ENCODE measurements at regions not wholly inside any gene's neighbourhood (a gene's known extent, or its start where the extent isn't known, plus 50 kb on each side); places are given as distances from the start of the nearest gene placed in this dataset.

DNA sequence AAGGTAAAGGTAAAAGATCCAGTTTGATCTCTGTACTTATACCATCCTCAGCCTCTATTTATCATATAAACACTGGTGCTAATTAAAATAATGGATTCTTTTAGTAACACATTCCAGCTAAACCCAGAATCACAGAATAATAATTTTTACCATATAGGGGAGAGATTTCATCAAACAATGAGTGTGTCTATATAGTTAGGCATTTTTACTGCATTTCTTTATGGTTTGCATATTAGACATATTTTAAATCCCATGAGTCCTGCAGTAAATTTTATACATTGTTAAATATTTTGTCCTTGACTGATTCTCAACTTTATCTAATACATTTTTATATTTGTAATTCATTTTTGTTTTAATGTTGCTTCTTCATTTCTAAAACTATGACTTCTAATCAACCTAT is 323.7 kb upstream of the AGTR1 start:
- Histone ChIP-seq H2BK15ac (ENCODE audit: low read depth, low read length) (no peak overlapping the region), H3K14ac (replicated peaks; ENCODE audit: low read depth, low read length) (no peak overlapping the region), H2AK5ac (ENCODE audit: low read depth, low read length) (no peak overlapping the region), H2BK20ac (ENCODE audit: low read depth, low read length) (no peak overlapping the region), H3K9ac (ENCODE audit: low read depth, low read length) (no peak overlapping the region), H2AFZ (replicated peaks; ENCODE audit: low read length, poor library complexity) (no peak overlapping the region), H3K9me3 (ENCODE audit: control insufficient read depth, insufficient read depth, low read length) (no peaks in the 10 kb centered on the region), H4K20me1 (ENCODE audit: insufficient read depth, low read length) (no peaks in the 10 kb centered on the region), H4K8ac (ENCODE audit: low read depth in 2 of 2, low read length in 2 of 2) (no peak overlapping the region), H3K4me3 (ENCODE audit: insufficient read depth, low read depth, low read length) (no peak overlapping the region), H2BK5ac (ENCODE audit: low read depth, low read length, poor library complexity, severe bottlenecking) (no peak overlapping the region), H4K5ac (ENCODE audit: low read depth, low read length) (no peak overlapping the region), H3K4me1 (ENCODE audit: control insufficient read depth, insufficient read depth, low read length) (no peaks in the 10 kb centered on the region), H3K9me1 (ENCODE audit: insufficient read depth, low read length) (no peaks in the 10 kb centered on the region), H4K91ac (ENCODE audit: insufficient read depth, low read depth, low read length) (no peak overlapping the region), H3K27ac (ENCODE audit: insufficient read depth, low read length) (no peak overlapping the region), H3K4ac (ENCODE audit: low read depth, low read length) (no peak overlapping the region), H3K23ac (ENCODE audit: low read depth, low read length) (no peak overlapping the region), H3K36me3 (ENCODE audit: control insufficient read depth, insufficient read depth, low read length) (no peaks in the 10 kb centered on the region), H3K79me1 (ENCODE audit: low read depth in 1 of 2, low read length in 2 of 2) (no peaks in the 10 kb centered on the region), H3K18ac (ENCODE audit: low read depth, low read length) (no peak overlapping the region), H2BK120ac (ENCODE audit: low read depth, low read length) (no peak overlapping the region), H2AK9ac (replicated peaks; ENCODE audit: low read depth, low read length, poor library complexity) (no peak overlapping the region), H3K27me3 (ENCODE audit: control insufficient read depth, insufficient read depth, low read length) (no peaks in the 10 kb centered on the region), H3K56ac (ENCODE audit: extremely low read depth, insufficient read depth, low read length) (no peak overlapping the region), H3K4me2 (ENCODE audit: low read depth, low read length) (no peak overlapping the region)
- BruUV-seq (replicated peaks) = no TSS peak
- dilution Hi-C loops (cut with HindIII; ENCODE audit: low sequenced_read_pairs, unreplicated experiment) (no loop called here), intact Hi-C loops (cut with micrococcal nuclease) (no loop called here), in situ Hi-C loops (cut with MboI; ENCODE audit: low sequenced_read_pairs) (no loop called here)
- POLR2A ChIA-PET (ENCODE audit: unreplicated experiment) = no interaction called here
- ATAC-seq (ENCODE audit: low read depth) (no peak), DNase-seq (no peak)
- no peak for TF ChIP-seq RCOR1 (IDR thresholded peaks at IDR 0.05; ENCODE audit: insufficient replicate concordance, low read length)
- no peak for TF ChIP-seq RFX5 (IDR thresholded peaks at IDR 0.05; ENCODE audit: low read depth, low read length)
- no peak for TF ChIP-seq POLR2A (IDR thresholded peaks at IDR 0.05; ENCODE audit: low read depth, low read length)
- TF ChIP-seq, protein P1, sequence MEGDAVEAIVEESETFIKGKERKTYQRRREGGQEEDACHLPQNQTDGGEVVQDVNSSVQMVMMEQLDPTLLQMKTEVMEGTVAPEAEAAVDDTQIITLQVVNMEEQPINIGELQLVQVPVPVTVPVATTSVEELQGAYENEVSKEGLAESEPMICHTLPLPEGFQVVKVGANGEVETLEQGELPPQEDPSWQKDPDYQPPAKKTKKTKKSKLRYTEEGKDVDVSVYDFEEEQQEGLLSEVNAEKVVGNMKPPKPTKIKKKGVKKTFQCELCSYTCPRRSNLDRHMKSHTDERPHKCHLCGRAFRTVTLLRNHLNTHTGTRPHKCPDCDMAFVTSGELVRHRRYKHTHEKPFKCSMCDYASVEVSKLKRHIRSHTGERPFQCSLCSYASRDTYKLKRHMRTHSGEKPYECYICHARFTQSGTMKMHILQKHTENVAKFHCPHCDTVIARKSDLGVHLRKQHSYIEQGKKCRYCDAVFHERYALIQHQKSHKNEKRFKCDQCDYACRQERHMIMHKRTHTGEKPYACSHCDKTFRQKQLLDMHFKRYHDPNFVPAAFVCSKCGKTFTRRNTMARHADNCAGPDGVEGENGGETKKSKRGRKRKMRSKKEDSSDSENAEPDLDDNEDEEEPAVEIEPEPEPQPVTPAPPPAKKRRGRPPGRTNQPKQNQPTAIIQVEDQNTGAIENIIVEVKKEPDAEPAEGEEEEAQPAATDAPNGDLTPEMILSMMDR (conservative IDR thresholded peaks at IDR 0.05; ENCODE audit: low read depth, low read length) = no peak
- TF ChIP-seq FOS (IDR thresholded peaks at IDR 0.05; ENCODE audit: low read depth, low read length) = no peak
- TF ChIP-seq MAZ (IDR thresholded peaks at IDR 0.05; ENCODE audit: borderline replicate concordance, low read depth, low read length) = no peak
- TF ChIP-seq SMC3 (IDR thresholded peaks at IDR 0.05; ENCODE audit: low read depth, low read length) = no peak
- no peak for TF ChIP-seq NFE2L2 (IDR thresholded peaks at IDR 0.05; ENCODE audit: low read depth, low read length)
- TF ChIP-seq, protein P2, sequence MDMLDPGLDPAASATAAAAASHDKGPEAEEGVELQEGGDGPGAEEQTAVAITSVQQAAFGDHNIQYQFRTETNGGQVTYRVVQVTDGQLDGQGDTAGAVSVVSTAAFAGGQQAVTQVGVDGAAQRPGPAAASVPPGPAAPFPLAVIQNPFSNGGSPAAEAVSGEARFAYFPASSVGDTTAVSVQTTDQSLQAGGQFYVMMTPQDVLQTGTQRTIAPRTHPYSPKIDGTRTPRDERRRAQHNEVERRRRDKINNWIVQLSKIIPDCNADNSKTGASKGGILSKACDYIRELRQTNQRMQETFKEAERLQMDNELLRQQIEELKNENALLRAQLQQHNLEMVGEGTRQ (IDR thresholded peaks at IDR 0.05; ENCODE audit: low read depth, low read length) = no peak
- no peak for TF ChIP-seq ELK1 (IDR thresholded peaks at IDR 0.05; ENCODE audit: borderline replicate concordance, low read depth, low read length)
- TF ChIP-seq RAD21 (IDR thresholded peaks at IDR 0.05; ENCODE audit: low read length) = no peak
- TF ChIP-seq BHLHE40 (IDR thresholded peaks at IDR 0.05; ENCODE audit: low read depth, low read length) = no peak
- TF ChIP-seq CEBPB (IDR thresholded peaks at IDR 0.05; ENCODE audit: low read depth, low read length) = no peak
- TF ChIP-seq MXI1 (IDR thresholded peaks at IDR 0.05; ENCODE audit: borderline replicate concordance, low read depth, low read length) = no peak
- TF ChIP-seq MAFK (IDR thresholded peaks at IDR 0.05; ENCODE audit: low read depth, low read length) = no peak
- no peak for TF ChIP-seq CHD1 (IDR thresholded peaks at IDR 0.05; ENCODE audit: low read depth, low read length)
- CTCF ChIA-PET = interaction anchor here (0.6 kb wide), 1 partner anchor 157 kb away, joined by 6 read pairs; no protein-coding TSS in a partner anchor

Measured in IMR-90 (cell line).